Stimulated activated CD4-positive, alpha-beta T cell treated with anti-CD3 and anti-CD28 coated beads, Interleukin-15, amount 100 ng/mL, for 24 hours (primary cell): ENCODE measurements at regions not wholly inside any gene's neighbourhood (a gene's known extent, or its start where the extent isn't known, plus 50 kb on each side); places are given as distances from the start of the nearest gene placed in this dataset.

Source experiments
- DNase-seq: peaks from one replicate; pipeline ENCODE4 v3.0.0-alpha.2; 2020

GRCh38 chr1:72896256-72896655 is 613.9 kb upstream of the NEGR1 start:
- DNase-seq: no peak

GRCh38 chr1:72892461-72892860 is 610.1 kb upstream of the NEGR1 start:
- DNase-seq: no peak

- no peak for DNase-seq
Observed at GRCh38 chr1:72891976-72892375, 609.6 kb upstream of the NEGR1 start.

- DNase-seq: no peak
Observed at GRCh38 chr1:72885841-72886240, 603.5 kb upstream of the NEGR1 start.

GRCh38 chr1:72885017-72885416 is 602.7 kb upstream of the NEGR1 start:
- no peak for DNase-seq

- no peak for DNase-seq
Observed at GRCh38 chr1:72869873-72870272, 587.5 kb upstream of the NEGR1 start.

- DNase-seq: no peak
Observed at GRCh38 chr1:72869441-72869840, 587.1 kb upstream of the NEGR1 start.

GRCh38 chr1:72851597-72851996 is 569.3 kb upstream of the NEGR1 start:
- DNase-seq: no peak

GRCh38 chr1:72848997-72849396 is 566.7 kb upstream of the NEGR1 start:
- no peak for DNase-seq

- no peak for DNase-seq
Observed at GRCh38 chr1:72847651-72848050, 565.3 kb upstream of the NEGR1 start.

- no peak for DNase-seq
Observed at GRCh38 chr1:72846476-72847278, 564.3 kb upstream of the NEGR1 start.

- DNase-seq: no peak
Observed at GRCh38 chr1:72845981-72846380, 563.6 kb upstream of the NEGR1 start.

- no peak for DNase-seq
Observed at GRCh38 chr1:72845381-72845780, 563.0 kb upstream of the NEGR1 start.

- DNase-seq: no peak
Observed at GRCh38 chr1:72837781-72838180, 555.4 kb upstream of the NEGR1 start.

GRCh38 chr1:72830606-72831390 is 548.5 kb upstream of the NEGR1 start:
- no peak for DNase-seq

- DNase-seq: no peak
Observed at GRCh38 chr1:72827278-72827677, 544.9 kb upstream of the NEGR1 start.

- DNase-seq: no peak
Observed at GRCh38 chr1:72804541-72804940, 522.2 kb upstream of the NEGR1 start.

- no peak for DNase-seq
Observed at GRCh38 chr1:72781038-72781437, 498.7 kb upstream of the NEGR1 start.

- no peak for DNase-seq
Observed at GRCh38 chr1:72780212-72780611, 497.9 kb upstream of the NEGR1 start.

GRCh38 chr1:72777918-72778317 is 495.6 kb upstream of the NEGR1 start:
- no peak for DNase-seq

GRCh38 chr1:72763481-72763880 is 481.1 kb upstream of the NEGR1 start:
- no peak for DNase-seq

GRCh38 chr1:72759486-72759885 is 477.1 kb upstream of the NEGR1 start:
- DNase-seq: no peak

- no peak for DNase-seq
Observed at GRCh38 chr1:72757843-72758242, 475.5 kb upstream of the NEGR1 start.

- no peak for DNase-seq
Observed at GRCh38 chr1:72745413-72745812, 463.1 kb upstream of the NEGR1 start.
